Muscle of arm (tissue), 1 donor: ENCODE measurements at regions not wholly inside any gene's neighbourhood (a gene's known extent, or its start where the extent isn't known, plus 50 kb on each side); places are given as distances from the start of the nearest gene placed in this dataset.
"Not testable (repeated sequence)": the region's sequence is repeated elsewhere in the genome, so short reads cannot be mapped to it uniquely, and the experiment has no call there.

Experiments
- DNase-seq: peaks from one replicate; pipeline ENCODE4 v3.0.0-alpha.2; 2013

DNA sequence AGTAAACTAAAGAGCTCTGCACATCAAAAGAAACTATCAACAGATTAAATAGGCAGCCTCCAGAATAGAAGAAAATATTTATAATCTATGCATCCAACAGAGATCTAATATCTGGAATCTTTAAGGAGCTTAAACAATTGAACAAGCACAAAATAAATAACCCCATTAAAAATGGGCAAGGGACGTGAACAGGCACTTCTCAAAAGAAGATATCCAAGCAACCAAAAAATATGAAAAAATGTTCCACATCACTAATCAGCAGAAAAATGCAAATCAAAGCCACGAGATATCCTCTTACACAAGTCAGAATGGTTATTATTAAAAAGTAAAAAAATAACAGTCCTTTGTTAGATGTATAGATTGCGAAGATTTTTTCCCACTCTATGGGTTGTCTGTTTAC, 109.1 kb upstream of the TRPC7 start:
- no peak for DNase-seq

DNA sequence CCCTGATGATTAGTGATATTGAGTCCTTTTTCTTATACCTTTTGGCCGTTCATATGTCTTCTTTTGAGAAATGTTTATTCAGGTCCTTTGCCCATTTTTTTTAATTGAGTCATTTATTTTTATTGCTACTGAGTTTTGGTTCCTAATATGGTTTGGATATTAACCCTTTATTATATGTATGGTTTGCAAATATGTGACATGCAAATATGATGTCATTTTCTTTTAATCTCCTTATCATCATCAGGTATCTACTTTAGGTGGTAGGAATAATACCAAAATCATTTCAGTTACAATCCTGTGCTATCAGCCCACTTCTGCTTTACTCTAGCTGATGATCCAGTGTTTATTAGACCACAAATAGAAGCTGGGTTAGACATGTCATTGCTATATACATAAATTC, 102.3 kb upstream of the TRPC7 start:
- no peak for DNase-seq

DNA sequence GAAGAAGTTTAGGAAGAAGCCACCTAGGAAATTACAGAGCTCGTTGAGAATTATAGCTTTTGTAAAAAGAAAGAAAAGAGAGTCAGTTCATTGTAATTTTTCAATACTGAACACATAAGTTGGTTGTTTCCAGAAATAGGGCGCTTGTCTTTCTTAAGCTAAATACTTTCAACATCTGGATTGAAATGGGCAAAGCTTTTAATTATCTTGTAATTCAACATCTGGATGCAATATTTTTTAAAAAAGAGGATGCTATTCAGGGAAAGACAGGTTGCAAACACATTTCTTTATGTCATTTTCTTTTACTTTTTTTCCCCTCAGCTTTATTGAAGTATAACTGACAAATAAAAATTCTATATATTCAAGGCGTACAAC, 100.7 kb upstream of the TRPC7 start:
- no peak for DNase-seq

DNA sequence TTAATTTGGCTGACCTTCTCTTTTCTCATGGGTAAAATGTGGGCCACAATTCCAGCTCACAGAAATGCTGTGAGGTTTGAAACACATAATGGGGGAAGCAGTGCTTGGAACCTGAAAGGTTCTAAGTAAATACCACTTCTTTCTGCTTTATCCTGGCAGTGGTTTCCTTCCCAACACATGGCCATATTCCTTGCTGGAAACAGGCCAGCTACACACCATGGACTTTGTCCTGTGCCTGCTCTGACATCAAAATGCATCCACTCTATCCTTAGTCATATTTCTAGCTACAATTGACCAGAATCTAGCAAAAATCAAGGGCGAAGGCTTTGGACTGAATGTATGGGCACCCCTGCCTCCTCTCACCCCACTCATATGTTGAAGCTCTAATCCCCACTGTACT, 93.1 kb upstream of the TRPC7 start:
- DNase-seq = no peak

DNA sequence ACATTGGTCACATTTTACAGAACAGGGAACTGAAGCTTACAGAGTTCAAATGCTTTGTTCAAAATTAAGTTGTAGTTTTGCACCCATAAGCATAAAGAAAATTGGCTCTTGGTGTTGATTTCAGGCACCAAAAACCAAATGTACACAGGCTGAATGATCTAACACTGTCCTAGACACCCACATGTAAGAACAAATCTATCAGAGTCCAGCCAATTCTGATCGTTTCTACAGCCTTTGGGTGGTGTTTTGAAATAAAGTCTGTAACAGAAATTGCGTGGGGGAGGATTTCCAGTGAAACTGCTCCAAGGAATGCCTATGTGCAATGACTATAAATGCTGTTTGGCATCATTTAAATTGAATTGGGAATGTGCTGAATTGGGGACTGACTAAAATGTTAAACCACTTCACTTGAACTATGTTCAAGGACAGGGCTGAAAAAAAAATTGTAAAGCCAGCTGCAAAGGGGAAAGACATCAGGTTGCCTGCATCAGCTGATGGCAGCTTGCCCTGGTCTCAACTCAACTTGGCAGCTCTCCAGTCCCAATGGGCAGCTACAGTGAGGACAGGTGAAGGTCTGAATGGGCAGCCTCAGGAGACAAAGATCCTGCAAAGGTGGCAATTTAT, 92.2 kb upstream of the TRPC7 start:
- DNase-seq = peak; percentile 13

DNA sequence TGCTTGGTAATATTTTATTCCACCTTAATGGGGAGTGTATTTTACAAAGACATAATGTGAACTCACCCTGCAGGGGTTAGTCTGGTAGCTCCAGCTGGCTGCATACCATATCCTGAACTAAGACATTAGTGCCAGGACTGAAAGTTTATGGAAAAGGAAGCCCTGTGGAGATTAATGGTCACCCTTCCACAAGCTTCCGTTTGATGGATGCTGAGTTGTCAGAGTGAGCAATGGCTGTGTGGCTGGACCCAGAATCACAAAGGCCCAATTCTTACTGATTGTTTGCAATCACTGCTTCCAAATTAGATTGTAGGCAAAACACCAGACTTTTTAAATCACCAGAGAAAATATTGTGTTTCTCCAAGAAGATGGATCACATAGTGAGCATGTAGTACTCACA, 90.1 kb upstream of the TRPC7 start:
- no peak for DNase-seq

DNA sequence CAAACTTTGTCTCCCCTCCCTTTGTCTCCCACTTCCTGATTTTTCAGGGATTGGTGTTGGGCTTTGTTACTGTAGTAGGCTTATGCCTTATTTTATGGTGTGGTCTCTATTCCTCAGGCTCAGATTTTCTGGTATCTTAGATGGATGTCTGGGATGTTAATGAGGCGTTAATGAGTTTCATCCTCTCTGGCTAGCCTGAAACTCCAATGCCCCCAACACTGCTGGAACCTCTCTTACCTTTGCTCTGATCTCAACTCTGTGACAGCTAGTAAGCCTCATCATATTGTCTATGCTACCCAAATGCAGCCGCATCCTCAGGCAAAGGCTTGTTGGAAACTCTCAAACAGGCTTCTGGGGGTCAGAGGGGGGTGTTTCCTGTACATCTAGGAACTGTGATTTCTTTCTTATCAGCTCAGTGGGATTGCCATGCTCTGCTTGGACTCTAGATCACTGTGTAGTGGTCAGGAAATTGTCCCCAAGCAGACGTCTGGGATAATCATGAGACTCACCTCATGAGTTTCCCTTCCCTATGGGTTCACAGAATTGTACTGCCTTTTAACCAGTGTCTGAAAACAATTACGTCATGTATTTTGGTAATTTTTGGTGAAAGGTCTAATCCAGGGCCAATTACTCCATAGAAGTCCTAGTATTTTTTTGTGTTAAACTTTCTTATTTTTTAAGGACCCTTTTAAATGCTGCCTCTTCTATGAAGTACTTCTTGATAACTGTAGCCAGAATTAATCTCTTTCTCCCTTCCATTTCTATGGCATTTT, 88.8 kb upstream of the TRPC7 start:
- no peak for DNase-seq

DNA sequence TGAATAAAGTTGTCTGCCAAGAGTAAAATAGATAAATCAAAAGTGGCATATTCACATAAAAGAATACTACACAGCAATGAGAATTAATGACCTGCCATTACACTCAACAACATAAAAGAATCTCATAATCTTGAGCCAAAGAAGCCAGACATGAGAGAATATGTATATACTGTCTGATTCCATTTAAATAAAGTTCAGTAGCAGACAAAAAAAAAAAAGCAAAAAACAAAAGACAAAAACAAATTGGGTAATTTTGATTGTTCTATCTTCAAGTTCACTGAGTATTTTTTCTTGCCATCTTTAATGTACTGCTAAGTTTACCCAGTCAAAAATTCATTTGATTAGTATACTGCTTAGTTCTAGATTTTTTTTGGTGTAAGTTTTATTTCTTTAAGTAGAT, 87.9 kb upstream of the TRPC7 start:
- DNase-seq = no peak

DNA sequence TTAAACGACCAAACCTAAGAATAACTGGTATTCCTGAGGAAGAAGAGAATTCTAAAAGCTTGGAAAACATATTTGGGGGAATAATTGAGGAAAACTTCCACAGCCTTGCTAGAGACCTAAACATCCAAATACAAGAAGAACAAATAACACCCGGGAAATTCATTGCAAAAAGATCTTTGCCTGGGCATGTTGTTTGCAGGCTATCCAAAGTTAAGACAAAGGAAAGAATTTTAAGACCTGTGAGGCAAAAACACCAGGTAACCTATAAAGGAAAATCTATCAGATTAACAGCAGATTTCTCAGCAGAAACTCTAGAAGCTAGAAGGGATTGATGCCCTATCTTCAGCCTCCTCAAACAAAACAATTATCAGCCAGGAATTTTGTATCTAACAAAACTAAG, 82.2 kb upstream of the TRPC7 start:
- DNase-seq = not testable (repeated sequence)

DNA sequence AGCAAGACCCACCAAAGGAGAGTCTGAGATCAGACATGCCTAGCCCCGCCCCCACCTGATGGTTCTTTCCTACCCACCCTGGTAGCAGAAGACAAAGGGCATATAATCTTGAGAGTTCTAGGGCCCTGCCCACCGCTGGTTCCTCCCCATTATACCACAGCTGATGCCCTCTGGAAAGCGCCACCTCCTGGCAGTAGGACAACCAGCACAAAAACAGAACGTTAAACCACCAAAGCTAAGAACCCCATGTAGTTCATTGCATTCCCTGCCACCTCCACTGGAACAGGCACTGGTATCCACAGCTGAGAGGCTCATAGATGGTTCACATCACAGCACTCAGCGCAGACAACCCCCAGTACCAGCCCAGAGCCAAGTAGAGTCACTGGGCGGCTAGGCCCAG, 81.2 kb upstream of the TRPC7 start:
- DNase-seq = no peak

DNA sequence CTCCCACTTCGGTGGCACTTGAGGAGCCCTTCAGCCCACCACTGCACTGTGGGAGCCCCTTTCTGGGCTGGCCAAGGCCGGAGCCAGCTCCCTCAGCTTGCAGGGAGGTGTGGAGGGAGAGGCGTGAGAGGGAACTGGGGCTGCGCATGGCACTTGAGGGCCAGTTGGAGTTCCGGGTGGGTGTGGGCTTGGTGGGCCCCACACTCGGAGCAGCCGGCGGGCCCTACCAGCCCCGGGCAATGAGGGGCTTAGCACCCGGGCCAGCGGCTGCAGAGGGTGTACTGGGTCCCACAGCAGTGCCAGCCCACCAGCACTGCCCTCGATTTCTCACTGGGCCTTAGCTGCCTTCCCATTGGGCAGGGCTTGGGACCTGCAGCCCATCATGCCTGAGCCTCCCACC, 78.8 kb upstream of the TRPC7 start:
- DNase-seq = not testable (repeated sequence)

DNA sequence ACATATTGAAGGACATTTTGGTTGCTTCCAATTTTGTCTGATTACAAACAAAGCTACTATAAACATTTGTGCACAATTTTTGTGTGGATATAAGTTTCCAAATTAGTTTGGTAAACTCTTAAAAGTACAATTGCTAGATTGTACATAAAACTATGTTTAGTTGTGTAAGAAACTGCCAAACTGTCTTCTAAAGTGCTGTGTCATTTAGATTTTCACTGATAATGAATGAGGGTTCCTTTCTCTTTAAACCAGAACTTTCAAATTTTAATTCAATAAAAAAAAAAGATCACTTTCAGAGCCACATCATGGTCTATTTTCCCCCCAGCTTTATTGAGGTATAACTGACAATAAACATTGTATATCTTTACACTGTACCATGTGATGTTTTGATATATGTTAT, 74.0 kb upstream of the TRPC7 start:
- DNase-seq = no peak

DNA sequence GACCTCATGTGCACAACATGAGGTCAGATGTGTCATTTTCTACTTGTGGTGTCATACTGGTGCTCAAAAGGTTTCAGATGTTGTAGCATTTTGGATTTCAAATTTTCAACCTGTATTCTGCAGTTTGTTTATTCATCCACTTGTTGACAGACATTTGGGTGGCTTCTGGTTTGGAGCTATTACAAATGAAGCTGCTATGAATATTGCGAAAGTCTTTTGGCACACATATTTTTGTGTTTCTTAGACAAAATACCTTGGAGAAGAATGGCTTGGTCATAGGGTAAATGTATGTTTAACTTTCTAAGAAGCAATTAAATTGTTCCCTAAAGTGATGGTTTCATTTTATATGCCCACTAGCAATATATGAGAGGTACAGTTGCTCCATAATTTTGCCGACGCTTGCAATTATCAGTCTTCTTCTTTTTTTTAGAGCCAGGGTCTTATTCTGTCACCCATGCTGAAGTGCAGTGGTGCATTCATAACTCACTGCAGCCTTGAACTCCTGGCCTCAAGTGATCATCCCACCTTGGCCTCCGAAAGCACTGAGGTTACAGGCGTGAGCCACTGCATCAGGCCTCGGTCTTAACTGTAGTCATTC, 70.7 kb upstream of the TRPC7 start:
- DNase-seq = no peak

DNA sequence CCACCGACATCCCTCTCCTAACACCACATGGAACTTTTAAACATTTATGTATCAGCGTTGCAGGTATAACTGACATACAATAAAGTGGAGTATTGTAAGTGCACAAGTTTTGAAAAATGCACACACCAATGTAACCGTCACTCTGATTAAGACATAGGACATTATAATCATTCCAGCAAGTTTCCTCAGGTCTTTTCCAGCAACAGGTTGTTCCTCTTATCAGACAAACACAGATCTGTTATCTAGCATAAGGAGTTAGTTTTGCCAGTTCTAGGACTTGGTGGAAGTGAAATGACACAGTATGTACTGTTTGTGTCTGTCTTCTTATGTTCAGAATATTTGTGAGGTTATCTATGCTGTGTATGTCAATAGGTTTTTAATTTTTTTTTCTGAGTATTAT, 69.5 kb upstream of the TRPC7 start:
- no peak for DNase-seq

DNA sequence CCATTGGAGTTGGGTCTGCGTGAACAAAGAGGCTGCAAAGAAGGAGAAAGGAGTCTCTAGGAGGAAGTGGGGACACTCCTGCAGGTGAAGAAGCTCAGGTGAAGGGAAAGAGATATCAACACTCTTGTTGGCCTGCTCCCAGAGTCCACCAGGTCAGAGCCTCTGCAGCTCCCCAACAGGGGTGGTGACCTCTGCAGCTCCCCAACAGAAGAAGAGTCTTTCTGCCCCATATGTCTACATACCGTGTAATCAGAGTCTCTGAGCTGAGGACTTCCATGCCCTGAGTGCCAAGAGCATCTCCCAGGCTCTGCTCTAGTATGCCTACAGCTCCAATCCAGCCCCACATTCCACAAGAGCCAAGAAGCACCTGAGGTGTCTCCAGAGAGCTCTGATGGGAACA, 67.4 kb upstream of the TRPC7 start:
- no peak for DNase-seq

DNA sequence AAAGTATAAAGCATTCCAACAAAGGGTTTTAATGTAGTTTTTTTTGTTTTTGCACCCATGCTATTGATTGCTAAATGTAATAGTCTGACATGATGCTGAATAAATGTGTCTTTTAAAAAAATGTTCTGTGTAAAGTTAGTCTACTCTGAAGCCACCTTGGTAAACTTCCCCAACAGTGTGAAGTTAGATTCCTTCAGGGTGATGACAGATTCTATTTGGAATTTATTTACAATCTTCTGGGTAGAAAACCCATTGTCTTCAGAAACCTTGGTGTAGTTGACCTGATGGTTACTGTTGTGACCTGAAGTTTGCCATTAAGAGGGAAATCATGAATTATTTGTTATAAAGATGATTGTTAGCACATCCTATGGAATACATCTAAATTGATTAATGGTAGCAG, 64.7 kb upstream of the TRPC7 start:
- no peak for DNase-seq

DNA sequence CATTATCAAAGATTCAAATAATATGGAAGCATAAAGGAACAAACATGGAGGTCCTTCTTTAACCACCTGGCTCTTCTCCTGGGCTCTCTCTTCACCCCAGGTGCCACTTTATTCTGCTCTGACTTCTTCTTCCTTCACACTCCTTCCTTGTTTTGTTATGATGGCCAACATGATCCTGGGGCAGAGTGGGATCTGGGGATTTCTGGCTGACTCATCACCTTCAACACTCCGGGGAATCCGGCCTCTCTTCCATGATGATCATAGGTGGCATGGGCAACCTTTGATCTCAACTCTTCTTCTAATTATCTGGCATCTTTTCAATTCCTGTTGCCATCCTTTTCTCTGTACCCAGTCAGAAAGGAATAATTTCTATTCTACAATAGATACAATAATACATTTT, 62.1 kb upstream of the TRPC7 start:
- no peak for DNase-seq

DNA sequence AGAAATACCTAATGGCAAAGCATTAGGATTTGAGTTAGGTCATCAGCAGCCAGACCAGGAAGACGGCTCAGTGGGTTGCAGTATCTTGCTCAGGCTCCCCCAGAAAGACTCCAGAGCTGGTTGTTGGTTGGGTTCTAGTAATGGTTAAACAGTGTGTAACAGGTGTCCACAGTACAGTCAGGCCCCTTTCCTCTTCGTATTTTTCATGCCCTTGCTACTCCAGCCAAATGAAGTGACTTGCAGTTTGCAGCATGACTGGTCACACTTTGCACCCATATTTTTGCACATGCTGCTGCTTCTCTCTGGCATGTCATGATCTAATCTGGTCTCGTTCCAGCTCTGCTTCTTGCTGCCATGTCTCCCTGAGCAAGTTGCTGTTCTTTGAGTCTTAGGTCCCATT, 60.6 kb upstream of the TRPC7 start:
- no peak for DNase-seq

DNA sequence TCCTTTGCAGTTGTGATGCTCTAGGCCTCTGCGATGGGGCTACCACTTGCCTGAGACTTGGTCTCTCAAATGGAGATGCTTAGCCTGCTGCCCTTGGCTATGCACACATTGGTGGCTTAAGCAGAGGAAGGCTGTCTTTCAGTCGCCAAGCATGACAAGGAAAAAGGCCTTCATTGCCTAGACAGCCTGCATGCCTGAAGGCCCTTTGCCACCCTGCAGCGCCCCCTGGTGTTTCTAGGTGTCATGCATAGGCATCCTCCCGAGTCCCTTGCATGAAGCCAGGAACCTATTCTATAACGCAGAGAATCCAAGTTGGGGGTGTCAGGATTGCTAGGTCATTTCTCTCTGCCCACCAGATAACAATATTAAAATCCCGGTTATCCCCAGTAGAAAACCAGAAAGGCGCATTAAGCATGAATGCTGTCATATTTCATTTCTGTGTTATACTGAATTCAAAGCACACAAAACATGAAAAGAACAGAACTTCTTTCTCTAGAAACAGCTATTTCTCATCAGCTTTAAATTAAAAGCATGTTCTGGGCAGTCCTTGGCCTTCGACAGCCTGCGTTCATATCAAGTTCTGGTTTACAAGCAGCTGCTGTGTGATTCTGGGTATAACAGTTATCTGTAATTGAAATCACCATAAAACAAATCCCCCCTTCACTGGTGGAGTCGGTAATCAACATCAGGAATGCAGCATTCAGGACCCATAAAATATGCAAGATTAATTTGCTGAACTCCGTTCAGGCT, 59.7 kb upstream of the TRPC7 start:
- DNase-seq = peak; percentile 51

DNA sequence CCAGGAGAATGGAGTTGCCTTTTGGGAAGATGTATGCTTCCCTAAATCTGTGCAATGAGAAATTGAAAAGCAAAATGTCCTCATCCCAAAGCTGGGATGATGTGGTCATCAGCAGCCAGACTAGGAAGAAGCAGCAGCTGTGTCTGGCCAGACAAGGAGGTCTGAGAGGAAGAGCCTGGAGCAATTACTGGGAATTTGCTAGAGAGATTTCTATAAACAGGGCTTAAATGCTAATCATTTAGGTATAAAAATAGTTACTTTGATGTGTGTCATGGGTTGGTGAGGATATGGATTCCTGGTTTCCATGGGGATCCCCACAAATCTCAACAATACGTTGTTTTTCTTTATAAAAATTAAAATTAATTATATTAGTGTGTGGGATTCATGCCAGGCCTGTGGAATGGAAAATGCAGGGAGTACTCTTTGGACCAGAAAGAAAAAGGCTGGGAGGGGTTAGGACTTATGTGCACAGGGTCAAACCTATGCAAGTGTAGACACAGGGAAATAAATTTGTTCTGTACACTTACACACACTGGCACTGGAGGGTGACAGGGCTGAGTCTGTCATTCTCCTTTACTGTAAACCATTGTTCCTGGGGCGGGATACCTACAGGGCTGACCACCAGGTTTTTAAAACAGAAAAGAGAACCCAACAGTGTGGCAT, 58.7 kb upstream of the TRPC7 start:
- DNase-seq = no peak

DNA sequence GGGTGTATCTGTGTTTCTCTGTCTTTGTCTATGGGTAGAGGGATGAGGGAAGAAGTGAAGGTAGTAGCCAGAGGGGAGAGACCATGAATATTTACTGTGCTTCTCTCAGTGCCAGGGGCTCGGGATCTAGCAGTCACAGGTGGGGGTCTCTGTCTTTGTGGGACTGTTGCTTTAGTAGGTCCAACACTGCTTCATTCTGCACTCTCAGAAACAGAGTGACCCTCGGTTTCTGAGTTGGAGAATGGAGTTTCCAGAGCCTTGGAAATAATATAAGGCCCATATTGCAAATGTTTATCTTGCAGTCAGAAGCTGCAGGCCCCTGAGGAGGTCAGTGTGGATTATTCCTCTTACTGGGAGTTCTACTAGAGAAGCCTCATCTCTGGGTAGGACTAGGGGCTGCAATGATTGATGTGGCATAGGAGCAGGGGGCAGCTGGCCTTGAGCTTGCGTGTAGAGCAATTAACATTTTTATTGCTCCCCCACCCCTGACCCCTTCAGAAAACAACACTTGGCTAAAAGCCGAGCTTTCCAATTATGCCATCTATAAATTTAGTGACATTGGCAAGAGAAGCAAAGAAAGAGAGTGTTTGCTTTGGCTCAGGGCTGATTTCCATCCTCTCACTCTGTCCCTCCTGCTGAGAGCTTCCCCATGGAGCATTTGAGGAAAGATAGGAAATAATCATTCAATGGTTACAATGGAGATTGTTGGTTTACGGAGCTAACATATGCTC, 55.0 kb upstream of the TRPC7 start:
- DNase-seq = no peak

DNA sequence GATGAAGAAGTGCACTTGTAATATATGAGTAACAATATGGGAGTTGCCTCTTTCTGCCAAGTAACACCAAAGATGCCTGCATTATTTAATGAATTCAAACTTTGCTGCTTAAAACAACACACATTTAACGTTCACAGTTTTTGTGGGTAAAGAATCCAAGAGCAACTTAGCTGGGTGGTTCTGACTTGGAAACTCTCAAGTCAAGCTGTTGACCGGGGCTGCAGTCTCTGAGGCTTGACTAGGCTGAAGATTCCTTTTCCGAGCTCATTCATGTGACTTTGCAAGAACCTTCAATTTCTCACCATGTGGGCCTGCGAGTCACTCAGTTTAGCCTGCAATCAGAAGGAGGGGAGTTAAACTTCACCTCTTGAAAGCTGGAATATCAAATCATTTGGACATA, 53.0 kb upstream of the TRPC7 start:
- DNase-seq = no peak
